Activated CD4-positive, alpha-beta T cell treated with anti-CD3 and anti-CD28 coated beads, Interleukin-2, Interleukin-4, amounts not matched to agents 100 ng/mL and 50 ng/mL, durations not matched to agents 16 hours and 8 hours (primary cell): ENCODE measurements at regions not wholly inside any gene's neighbourhood (a gene's known extent, or its start where the extent isn't known, plus 50 kb on each side); places are given as distances from the start of the nearest gene placed in this dataset.

ENCODE experiments used
- DNase-seq: peaks from one replicate; pipeline ENCODE4 v3.0.0-alpha.2; 2020; ENCODE audit warnings: low spot score

DNA sequence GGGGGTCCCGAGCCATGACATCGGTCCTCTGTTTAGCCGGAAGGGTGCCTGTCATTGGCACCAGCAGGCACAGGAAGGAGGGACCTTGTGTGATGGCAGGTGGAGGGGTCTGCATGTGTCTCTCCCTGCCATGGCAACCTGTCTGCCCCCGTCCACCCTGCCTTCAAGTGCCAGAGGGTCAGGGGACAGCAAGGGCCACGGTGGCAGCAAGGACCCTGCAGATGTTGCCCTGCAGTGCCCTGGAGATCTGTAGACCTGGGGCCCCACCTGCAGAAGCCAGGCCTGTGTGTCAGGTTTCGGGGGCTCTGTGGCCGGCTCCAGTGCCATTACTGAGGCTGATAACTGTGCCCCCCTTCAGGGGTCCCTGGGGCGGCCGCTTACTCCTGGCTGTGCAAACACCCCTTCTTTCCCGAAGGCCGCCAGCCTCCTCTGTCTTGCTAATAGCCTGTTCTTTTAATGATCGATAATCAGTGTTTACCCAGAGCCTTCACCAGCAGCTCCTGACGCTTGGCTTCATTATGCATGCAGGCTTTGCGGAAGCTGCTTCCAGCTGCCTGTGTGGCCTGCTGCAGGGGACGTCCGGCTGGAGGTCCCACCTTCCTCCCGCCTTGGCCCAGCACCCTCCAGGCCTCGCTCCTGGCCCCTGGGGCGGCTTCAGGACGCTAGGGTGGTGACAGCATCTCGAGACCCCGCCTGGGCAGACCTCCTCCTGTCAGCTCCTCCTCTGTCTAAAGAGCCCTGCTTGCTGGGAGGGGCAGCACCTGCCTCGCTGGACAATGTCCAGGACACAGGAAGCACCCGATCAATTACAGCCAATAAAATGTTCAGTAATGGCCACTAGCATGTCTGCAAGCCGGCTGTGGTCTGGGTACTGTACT, 153.0 kb downstream of the KIF26A start:
- no peak for DNase-seq

DNA sequence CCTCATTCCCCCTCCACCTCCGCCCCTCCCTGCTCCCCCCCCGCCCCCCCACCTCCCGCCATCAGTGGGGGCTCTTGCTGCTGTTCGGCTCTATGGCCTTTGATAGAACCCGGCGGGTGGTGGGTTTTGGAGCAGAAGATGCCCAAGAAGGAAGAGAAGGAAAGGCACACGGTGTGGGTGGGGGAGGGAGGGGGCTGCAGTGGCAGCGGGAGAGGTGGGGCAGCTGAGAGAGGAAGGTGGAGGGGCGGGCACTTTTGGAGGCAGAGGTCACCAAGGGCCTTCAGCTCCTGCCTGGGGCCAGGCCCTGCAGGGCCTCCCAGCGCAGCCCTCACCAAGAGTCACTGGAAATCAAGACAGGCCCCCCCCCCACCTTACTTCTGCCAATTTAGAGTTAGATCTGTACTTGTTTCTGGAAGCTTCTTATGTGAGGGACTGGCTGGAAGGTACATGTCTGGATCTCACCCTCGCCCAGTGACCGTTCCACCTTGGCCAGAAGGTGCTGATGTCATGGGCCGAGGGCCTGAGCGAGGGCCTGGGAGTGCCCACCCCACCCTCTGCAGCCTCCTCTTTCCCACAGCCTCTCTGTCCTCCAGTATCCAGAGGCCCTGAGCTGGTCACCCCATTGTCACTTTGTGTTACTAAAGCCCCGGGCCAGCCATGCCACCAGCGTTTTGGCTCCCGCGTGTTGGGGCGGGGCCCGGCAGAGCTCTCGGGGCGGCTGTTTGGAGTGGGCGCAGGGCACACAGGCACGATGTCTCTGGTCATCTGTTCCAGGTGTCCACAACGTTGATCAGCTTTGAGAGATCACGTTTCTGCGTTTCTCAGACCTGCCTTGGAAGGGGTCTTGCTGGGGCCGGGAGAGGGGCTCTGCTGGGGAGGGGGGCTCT, 153.9 kb downstream of the KIF26A start:
- DNase-seq, result no peak

DNA sequence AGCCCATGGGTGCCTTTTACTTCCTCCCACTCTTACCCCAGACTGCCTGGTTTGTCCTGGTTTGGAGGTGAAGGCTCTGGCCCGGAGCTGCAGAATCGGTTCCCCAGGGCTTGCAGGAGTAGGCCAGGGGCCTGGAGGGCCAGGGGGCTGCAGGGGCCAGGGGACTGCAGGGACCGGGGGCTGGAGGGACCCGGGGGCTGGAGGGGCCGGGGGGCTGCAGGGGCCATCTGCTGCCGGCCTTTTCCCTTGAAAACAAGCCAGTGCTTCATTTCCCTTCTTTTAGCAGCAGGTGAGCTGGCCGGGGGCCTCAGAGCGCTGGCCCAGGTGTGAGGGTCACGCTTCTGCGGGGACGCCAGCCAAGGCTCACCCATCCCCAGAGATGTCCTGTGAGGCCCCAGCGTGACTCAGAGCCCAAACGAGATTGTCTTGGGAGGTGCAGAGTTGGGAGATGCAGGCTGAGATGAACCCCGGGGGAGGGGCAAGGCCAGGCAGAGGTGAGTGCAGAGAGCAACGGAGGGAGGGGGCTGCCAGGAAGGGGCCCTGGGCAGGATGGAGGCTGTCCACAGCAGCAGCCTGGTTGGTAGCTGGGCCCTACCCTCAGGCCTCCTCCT, 154.9 kb downstream of the KIF26A start:
- DNase-seq, result no peak

DNA sequence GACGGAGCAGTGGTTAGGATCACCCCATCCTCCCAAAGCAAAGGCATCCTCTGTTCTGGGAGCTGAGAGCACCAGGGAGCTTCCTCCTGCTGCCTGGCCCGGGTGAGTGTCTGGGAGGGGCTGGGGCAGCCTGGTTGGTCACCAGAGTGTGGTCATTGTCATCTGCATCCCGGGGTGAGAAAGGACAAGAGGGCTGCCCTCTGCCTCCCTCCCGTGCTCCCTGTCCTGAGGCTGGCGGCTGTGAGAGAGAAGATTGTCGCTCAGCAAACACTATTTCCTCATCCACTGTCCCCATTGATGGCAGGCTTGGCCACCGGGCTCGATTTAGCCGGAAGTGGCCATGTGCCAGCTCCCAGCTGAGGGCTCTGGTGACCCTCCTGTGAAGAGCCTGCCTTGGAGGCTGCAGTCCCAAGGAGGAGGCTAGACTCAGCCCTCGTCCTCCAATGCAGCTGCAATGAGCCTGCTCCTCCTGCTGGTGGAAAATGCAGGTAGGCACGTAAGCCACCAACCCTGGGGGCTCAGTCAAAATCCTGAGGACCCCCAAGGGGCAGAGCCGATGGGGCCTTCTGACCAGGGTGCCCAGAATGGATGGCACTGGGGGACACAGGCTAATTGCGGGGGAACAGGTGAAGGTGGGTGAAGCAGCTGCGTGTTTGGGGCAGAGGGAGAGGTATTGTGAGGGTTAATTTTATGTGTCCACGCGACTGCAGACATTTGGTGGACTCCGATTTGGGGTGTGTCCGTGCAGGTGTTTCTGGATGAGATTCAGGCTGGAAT, 155.7 kb downstream of the KIF26A start:
- DNase-seq, result no peak

DNA sequence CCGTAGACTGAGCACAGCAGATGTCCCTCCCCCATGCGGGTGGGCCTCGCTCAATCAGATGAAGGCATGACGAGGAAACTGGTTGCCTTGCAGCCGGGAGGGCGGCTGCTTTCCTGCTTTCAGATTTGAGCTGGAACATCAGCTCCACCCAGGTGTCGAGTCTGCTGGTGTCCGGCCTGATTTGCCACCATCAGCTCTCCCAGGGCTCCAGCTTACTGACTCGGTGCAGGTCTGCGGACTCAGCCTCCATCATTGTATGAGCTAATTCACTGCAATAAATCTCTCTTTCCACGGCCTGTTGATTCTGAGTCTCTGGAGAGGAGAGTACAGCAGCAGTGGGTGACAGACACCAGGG, 156.2 kb downstream of the KIF26A start:
- DNase-seq, result no peak

DNA sequence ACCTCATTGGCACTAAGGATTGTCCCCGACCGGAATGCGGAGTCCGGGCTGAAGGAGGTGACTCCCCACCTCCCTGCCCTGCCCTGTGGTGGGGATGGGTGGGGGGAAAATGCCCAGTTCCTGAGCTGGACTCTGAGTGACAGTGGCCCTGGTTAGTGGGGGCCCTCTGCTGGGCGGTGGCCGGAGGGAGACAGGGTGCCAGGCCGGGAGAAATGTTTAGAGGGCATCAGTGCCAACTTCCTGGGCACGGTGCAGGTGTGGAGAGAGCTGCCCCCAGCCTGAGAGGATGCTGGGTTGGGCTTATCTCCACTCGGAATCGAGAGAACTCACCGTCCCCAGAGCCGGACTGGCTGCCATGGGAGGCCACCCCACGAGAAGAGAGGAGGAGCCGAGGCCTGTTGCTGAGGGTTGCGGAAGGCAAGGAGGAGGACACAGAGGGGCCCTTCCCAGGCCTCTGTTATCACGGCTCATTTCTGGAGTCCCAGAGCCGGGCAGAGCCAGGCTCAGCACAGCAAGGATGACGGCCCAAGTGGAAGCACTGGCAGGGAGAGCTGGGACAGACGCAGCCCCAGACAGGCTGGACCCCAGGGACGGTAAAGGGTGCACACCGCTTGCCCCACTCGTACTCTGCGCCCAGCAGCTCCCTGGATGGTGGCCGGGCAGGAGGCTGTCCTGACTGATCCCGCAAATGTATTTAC, 156.7 kb downstream of the KIF26A start:
- DNase-seq, result no peak

DNA sequence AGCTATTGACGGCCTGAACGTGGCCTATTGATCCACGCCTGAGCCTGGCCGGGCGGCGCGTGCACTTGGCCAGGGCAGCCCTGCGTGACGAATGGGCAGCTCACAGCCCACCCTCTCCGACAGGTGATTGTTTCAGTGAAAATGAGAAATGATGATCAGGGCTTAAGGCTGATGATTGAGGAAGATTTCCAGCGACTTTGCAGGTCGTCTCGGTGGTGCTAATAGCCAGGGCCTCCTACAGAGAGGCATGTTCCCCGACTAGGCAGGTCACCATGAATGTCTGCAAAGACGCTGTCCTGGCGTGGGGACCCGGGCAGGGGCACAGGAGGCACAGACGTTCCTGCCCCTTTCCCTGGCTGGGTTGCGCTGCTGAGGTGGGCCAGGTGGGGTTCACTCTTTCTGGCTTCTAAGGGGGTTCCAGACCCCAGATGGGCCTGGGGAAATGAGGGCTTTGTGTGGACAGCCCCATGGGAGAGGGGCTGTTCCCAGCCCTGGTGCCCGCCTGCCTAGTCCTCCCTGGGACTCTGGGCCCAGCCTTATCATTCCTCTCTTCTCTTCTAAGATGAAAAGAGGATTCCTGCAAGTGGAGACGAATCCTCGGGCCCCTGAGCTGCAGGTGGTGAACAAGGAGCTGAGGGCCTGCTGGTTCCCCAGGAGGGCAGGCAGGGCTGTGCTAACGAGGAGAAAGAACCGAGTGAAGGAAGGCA, 157.4 kb downstream of the KIF26A start:
- DNase-seq, result no peak

DNA sequence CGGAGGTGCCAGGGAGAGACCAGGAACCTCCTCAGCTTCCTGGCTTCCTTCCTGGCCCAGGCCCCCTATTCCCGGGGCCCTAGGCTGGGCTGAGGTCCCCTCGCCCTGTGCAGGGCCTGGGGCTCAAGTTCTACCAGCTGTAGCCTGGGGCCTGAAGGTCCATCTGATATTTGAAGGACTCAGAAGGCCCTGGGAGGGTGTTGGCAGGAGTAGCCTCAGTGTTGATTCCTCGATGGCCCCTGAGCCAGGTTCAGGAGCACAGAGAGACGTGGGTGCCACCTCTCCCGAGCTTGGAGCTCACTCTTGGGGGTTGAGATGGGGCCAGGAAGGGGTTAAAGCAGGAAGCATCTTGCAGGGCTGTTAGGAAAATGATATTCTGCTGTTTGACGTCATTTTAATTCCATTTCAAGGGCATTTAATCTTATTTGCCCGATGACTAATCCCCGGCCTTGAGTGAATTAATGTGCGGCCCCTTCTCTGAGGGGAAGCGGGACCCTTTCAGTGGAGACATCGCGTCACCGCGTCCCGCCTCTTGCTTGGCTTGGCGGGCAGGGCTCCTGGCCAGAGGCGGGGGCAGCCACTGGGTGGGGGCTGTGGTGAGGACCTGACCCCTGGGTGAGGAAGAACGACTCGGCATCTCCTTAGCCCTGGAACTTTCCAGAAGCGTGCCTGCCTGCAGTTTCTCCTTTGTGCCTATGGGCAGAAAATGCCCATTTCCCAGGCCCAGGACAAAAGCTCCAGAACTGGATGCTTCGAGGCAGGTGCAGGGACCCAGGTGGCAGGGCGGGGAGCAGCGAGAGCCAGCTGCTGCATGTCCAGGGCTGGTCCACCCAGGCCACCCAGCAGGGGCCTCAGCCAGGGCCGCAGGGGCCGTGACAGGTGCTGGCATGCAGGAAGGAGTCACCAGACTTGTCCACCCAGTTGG, 158.3 kb downstream of the KIF26A start:
- no peak for DNase-seq

DNA sequence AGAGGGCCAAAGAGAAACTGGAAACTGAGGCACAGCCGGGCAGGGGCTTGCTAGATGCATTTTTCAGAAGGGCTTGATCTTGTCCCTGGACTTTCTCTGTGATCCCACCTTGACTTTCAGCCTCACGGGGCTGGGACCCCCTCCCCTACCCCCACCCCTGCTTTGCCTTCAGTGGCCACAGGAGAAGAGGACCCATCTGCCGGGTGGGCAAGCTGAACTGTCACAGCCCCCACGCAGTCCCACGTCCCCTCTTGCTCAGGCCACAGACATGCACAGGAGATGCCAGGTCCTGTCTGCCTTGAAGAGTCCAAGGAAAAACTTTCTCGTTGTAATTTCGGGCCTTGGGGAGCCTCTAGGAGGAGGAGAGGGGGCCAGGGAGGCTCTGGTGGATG, 158.9 kb downstream of the KIF26A start:
- no peak for DNase-seq

DNA sequence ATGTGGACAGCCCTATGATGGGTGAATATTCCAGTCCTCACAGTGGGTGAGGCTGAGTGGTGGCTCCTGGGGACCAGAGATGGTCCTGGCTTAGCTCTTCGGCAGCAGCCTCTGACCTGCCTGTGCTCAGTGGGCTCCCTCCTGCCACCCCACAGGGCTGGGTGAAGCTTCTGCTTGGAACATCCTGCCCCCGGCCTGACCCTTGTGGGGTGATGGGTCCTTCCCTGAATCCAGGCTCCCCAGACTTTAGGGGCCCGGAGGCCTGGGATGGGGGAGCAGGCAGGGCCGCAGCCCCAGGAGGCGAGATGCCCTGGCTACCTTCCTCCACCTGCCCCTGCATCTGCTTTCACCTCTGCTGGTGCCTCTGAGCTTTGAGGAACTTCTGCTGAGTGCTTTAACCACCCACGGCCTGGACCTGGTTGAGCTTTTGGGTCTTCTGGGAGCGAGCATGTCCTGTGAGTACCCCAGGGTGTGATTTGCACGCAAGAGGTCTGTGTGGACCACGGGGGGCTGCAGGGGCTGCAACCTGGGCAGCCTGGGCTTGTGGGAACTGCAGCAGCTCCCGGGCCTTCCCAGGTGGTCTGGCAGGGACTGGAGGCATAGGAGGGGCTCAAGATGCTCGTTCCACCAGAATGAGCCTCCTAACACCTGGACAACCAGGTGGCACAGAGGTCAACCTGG, 159.5 kb downstream of the KIF26A start:
- no peak for DNase-seq

DNA sequence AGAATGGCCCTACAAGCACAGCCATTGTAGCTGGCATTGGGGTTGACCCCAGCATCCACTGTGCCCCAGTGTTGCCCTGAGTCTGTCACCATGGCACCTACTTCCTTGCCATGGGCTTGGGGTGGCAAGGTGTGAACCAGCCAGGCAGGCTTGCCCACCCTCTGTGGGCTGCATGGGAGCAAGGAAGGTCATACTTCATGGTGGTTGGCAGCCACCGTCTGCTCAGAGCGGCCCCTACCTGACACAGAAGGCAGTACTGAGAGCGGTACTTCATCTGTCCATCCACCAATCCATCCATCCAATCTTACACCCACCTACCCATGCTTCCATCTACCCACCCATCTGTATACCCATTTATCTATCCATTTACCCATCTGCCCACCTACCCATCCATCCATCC, 160.1 kb downstream of the KIF26A start:
- DNase-seq, result no peak

DNA sequence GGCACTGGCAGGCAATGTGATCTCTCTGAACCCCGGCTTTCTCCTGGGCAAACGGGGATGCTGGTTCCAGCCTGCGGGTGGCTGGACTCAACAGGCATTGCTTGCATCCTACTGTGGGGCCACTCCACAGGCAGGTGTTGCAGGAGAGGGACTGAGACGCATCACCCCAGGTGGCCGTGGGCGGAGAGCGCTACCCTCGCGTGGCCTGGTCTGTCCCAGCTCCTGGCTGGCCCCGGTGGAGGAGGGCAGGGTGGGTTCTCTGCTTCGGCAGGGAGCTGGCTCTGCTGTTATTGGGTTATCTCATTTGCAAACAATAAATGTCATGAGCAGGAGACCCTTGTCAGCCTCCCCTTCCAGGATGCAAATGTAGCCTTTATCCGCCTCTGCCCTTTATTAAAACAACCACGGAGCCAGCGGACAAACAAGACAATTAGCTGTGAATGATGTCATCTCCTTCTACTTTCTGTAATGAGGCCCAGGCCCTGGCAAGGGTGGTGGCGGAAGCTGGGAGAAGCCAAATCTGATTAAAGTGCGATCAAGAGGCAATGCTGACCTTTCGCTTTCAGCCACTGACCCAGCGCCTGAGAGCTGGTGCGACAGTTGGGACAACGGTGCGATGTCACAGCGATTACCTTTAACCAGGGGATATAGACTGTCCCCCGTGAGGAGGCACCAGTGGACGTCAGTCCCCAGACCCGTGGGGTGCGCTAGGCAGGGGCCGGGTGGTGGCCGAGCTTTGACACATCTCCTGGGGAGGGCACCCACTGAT, 161.8 kb downstream of the KIF26A start:
- no peak for DNase-seq

DNA sequence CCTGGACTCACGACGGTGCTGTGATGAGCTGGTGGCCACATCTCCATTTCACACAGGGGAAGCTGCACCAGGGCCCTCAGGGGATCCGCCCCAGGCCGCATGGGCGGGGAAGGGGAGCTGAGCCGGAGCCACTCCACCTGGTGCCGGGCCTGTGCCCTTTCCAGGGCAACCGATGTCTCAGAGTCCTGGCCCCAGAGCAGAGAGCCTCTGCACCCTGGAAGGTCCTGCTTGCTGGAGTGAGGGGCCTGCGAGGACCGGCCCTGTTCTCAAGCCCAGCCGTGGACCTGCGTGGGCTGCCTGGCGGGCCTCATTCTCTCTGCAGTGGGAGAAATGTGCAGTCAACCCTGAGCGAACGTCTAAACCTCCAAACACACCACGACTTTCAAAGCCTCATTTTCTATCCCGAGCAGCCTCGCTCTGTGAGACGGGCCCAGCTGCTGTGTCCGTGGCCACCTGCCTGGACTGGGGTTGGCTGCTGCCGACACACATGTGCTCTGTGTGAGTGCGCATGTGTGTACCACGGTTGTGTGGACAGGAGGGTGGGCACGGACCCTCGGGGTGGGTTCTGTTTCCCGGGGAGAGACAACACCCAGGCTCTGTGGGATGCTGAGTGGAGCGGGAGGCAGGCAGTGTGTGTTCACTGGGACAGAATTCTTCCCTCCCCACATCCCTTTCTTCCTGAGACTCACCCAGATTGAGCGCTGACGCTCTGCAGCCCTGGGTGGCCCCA, 163.5 kb downstream of the KIF26A start:
- no peak for DNase-seq

DNA sequence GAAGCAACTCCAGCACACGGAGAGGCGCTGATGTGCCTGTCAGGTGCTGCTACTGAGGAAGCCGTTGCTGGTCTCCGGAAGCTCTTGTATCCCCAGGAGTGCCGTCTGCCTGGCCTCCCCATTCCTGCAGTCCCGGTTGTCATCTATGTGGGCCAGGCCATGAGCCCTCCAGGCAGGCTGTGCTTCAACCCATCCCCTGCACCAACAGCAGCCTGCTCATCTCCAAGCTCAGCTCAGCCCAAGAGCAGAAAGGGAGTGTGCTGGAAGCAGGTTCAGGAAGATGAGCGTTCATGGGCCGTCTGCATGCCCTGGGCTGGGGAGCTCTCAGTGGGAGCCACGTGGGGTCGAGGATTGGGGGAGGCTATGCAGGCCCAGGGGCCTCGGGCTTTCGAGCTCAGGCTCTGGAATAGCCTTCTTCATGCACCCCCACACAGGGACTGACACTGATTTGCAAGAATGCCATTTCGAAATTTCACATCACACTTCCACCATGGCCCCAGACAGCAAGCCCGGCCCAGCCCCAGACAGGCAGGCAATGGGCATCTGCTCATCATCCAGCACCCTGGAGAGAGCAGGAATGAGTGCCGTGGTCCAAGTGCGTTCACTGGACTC, 164.5 kb downstream of the KIF26A start:
- no peak for DNase-seq

DNA sequence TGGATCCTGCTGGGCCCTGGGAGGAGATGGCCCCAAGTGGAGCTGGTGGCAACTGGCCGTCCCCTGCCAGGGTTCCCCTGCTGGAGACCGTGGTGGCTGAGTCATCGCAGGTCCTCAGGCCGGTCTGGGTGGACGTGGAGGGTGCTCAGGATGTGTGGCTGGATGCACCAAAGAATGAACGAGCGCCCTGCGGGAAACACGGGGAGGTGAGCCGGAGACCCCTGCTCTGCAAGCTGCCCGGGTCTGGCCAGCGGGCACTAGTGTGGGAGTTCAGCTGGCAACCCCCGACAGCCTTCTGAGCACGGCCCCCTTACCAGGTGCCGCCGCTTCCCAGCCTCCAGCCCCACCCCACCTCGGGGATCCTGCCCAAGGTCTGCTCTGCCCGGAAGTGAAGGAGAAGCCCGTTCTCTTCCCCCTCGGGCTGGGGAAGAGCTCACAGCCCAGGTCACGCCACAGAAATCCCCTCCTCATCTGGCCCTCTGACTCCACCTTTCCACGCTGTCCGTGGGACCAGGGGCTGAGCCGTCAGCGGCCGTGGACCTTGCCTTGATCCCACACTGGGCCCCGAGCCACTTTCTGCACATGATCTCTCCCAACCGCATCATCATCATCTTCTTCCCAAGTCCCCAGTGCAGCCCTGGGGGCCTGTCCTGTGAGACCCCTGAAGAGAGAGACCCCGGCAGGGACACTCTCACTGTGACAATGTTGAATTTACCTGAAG, 165.5 kb downstream of the KIF26A start:
- DNase-seq, result no peak
